Caco-2 (cell line): ENCODE measurements at regions not wholly inside any gene's neighbourhood (a gene's known extent, or its start where the extent isn't known, plus 50 kb on each side); places are given as distances from the start of the nearest gene placed in this dataset.

Experiments
- BruUV-seq: library from RNA; stranded (reverse); fragments of 400-500 nt; replicated peaks from 2 replicates; lab custom pipeline; 2021; lab: Mats Ljungman, UMichigan
- CTCF ChIA-PET: fragments of 300-600 bp; sonication (Branson Sonifier 250); formaldehyde crosslinking; loops from one replicate; lab custom pipeline; 2022; ENCODE audit warnings: antibody characterized with exemption; lab: Charles Lee
- POLR2A ChIA-PET: fragments of 300-600 bp; sonication (Branson Sonifier 250); formaldehyde crosslinking; loops from one replicate; lab custom pipeline; 2022; ENCODE audit warnings: antibody characterized with exemption; lab: Charles Lee
- DNase-seq, 2 experiments: peaks; one replicate each; pipeline versions ENCODE4 v3.0.0 to v3.0.0-alpha.2; 2020 to 2022
- H3K27me3 ChIP-seq: replicated peaks from 2 replicates; pipeline ENCODE4 v1.6.0; 2011; ENCODE audit warnings: low read length; ENCODE audit not compliant: control insufficient read depth, insufficient read depth
- H3K36me3 ChIP-seq: 2 replicates; pipeline ENCODE4 v1.5.1; 2011; ENCODE audit warnings: low read length; ENCODE audit not compliant: control insufficient read depth, insufficient read depth
- H3K4me1 ChIP-seq: fragments of 250-450 bp; sonication (Bioruptor Pico); 2 replicates; pipeline ENCODE4 v1.5.1; 2020; ENCODE audit warnings: mild to moderate bottlenecking
- H3K4me3 ChIP-seq: 2 replicates; pipeline ENCODE4 v1.5.1; 2011; ENCODE audit warnings: low read depth, mild to moderate bottlenecking, control low read depth, low read length
- H3K9me3 ChIP-seq: fragments of 250-450 bp; sonication (Bioruptor Pico); 2 replicates; pipeline ENCODE4 v1.5.1; 2020; ENCODE audit warnings: mild to moderate bottlenecking, moderate library complexity
- H3K27ac Mint-ChIP-seq: one replicate; pipeline ENCODE4 v1.8.0; 2022; ENCODE audit warnings: mixed read lengths; ENCODE audit not compliant: unreplicated experiment
- H3K27me3 Mint-ChIP-seq: one replicate; pipeline ENCODE4 v1.8.0; 2022; ENCODE audit warnings: mixed read lengths; ENCODE audit not compliant: insufficient read depth, unreplicated experiment
- H3K36me3 Mint-ChIP-seq: one replicate; pipeline ENCODE4 v1.8.0; 2022; ENCODE audit warnings: mild to moderate bottlenecking, mixed read lengths; ENCODE audit not compliant: insufficient read depth, unreplicated experiment
- H3K4me1 Mint-ChIP-seq: one replicate; pipeline ENCODE4 v1.8.0; 2022; ENCODE audit warnings: low read depth, mixed read lengths; ENCODE audit not compliant: unreplicated experiment
- H3K4me3 Mint-ChIP-seq: one replicate; pipeline ENCODE4 v1.8.0; 2022; ENCODE audit warnings: mild to moderate bottlenecking, moderate library complexity, mixed read lengths; ENCODE audit not compliant: unreplicated experiment
- H3K9me3 Mint-ChIP-seq: one replicate; pipeline ENCODE4 v1.8.0; 2022; ENCODE audit warnings: mixed read lengths; ENCODE audit not compliant: unreplicated experiment
- CTCF ChIP-seq, 2 experiments: fragments of 200-600 bp in 1 of 2; IDR thresholded peaks; 1 replicate in 1 of 2; 2 replicates in 1 of 2; pipeline versions ENCODE4 v1.5.1 to v1.8.0; 2011 to 2022; ENCODE audit warnings: antibody characterized with exemption in 1 of 2, control low read depth in 1 of 2, inconsistent platforms in 1 of 2, low read depth in 1 of 2, low read length in 1 of 2, mild to moderate bottlenecking in 1 of 2, moderate library complexity in 1 of 2; ENCODE audit not compliant: insufficient read depth in 1 of 2, severe bottlenecking in 1 of 2, unreplicated experiment in 1 of 2
- intact Hi-C: fragments of 100-400 bp; cut with micrococcal nuclease; formaldehyde crosslinking; loops from one replicate; pipeline ENCODE4 v1.10.0; 2022; ENCODE audit not compliant: unreplicated experiment

GRCh38 chr1:166470441-166470840, 303.6 kb upstream of the FAM78B start:
- DNase-seq = no peak
- Mint-ChIP-seq H3K4me3 (no peak overlapping the region), H3K27ac (no peak overlapping the region), H3K9me3 (peaks cover 2% of the 10 kb centered on the region), H3K4me1 (no peaks in the 10 kb centered on the region), H3K27me3 (no peaks in the 10 kb centered on the region), H3K36me3 (no peaks in the 10 kb centered on the region)
- no peak for TF ChIP-seq CTCF (IDR thresholded peaks at IDR 0.05; ENCODE audit: insufficient read depth in 1 of 2, low read depth in 1 of 2, low read length in 1 of 2, severe bottlenecking in 1 of 2, unreplicated experiment in 1 of 2)
- Histone ChIP-seq H3K4me3 (no peak overlapping the region), H3K27me3 (no peaks in the 10 kb centered on the region), H3K36me3 (no peaks in the 10 kb centered on the region), H3K9me3 (no peaks in the 10 kb centered on the region), H3K4me1 (0 out of 2 replicates have a peak, but pooled peaks cover 5% of the 10 kb centered on the region)
- intact Hi-C loops = loop anchor here (10.0 kb wide), 1 partner anchor 756 kb away; no protein-coding TSS in a partner anchor
- BruUV-seq = no TSS peak
- CTCF ChIA-PET = no interaction called here
- POLR2A ChIA-PET = no interaction called here

GRCh38 chr1:166471359-166471758, 304.6 kb upstream of the FAM78B start:
- H3K27me3 ChIP-seq = no peaks in the 10 kb centered on the region
- no peaks in the 10 kb centered on the region for H3K27me3 Mint-ChIP-seq
- 0 out of 2 replicates have a peak, but pooled peaks cover 5% of the 10 kb centered on the region for H3K4me1 ChIP-seq
- H3K9me3 Mint-ChIP-seq = no peaks in the 10 kb centered on the region
- POLR2A ChIA-PET = no interaction called here
- CTCF ChIA-PET = no interaction called here
- H3K27ac Mint-ChIP-seq = no peak overlapping the region
- BruUV-seq = no TSS peak
- DNase-seq = no peak
- intact Hi-C loops = loop anchor here (10.0 kb wide), 1 partner anchor 757 kb away; no protein-coding TSS in a partner anchor
- H3K36me3 Mint-ChIP-seq = no peaks in the 10 kb centered on the region
- no peaks in the 10 kb centered on the region for H3K36me3 ChIP-seq
- H3K9me3 ChIP-seq = no peaks in the 10 kb centered on the region
- H3K4me1 Mint-ChIP-seq = no peaks in the 10 kb centered on the region
- H3K4me3 Mint-ChIP-seq = no peak overlapping the region
- H3K4me3 ChIP-seq = no peak overlapping the region
- no peak for TF ChIP-seq CTCF (IDR thresholded peaks at IDR 0.05; ENCODE audit: insufficient read depth in 1 of 2, low read depth in 1 of 2, low read length in 1 of 2, severe bottlenecking in 1 of 2, unreplicated experiment in 1 of 2)

DNA sequence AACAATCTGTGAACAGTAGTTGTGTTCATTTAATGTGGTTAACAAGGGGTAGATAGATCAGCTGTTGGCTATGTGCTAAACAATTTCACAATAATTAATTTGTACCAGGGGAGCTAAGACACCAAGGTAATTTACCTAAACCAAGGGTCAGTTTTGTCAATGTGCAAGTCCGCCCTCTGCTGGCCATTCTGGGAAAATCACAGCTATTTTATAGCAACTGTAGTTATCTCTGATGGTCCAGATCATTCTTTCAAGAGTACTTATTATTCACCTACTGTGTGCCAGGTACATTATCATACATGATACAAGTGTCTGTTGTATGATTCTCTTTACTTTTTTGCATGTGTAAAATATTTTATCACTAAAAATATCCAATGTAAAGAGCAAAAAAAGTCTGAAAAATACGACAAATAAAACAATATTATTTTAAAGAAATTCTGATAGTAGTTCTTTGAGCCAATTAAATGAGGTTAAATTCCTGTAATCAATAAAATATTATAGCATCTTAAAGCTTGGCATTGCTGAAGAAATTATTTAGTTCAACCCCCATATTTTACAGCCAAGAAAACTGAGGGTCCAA, 312.3 kb upstream of the FAM78B start:
- Histone ChIP-seq H3K9me3 (no peaks in the 10 kb centered on the region), H3K27me3 (no peaks in the 10 kb centered on the region), H3K4me1 (no peaks in the 10 kb centered on the region), H3K36me3 (no peaks in the 10 kb centered on the region), H3K4me3 (no peak overlapping the region)
- intact Hi-C loops = loop anchor here (1.0 to 10.0 kb wide), 4 partner anchors 178 to 764 kb away; no protein-coding TSS in a partner anchor
- H3K9me3 Mint-ChIP-seq = no peaks in the 10 kb centered on the region
- POLR2A ChIA-PET = no interaction called here
- H3K27ac Mint-ChIP-seq = no peak overlapping the region
- BruUV-seq = no TSS peak
- CTCF ChIA-PET = interaction anchor here (0.6 to 1.3 kb wide), 5 partner anchors 10 to 554 kb away, joined by 3 to 20 read pairs (median 5); no protein-coding TSS in a partner anchor
- H3K4me3 Mint-ChIP-seq = no peak overlapping the region
- H3K27me3 Mint-ChIP-seq = peaks cover 3% of the 10 kb centered on the region
- peak; percentile 46 to 52 for DNase-seq
- H3K4me1 Mint-ChIP-seq = no peaks in the 10 kb centered on the region
- no peaks in the 10 kb centered on the region for H3K36me3 Mint-ChIP-seq
- peak; percentile 75 to 82 for TF ChIP-seq CTCF (IDR thresholded peaks at IDR 0.05; ENCODE audit: insufficient read depth in 1 of 2, low read depth in 1 of 2, low read length in 1 of 2, severe bottlenecking in 1 of 2, unreplicated experiment in 1 of 2)
